ENCODE measurements at regions not wholly inside any gene's neighbourhood (a gene's known extent, or its start where the extent isn't known, plus 50 kb on each side); places are given as distances from the start of the nearest gene placed in this dataset.

DNA sequence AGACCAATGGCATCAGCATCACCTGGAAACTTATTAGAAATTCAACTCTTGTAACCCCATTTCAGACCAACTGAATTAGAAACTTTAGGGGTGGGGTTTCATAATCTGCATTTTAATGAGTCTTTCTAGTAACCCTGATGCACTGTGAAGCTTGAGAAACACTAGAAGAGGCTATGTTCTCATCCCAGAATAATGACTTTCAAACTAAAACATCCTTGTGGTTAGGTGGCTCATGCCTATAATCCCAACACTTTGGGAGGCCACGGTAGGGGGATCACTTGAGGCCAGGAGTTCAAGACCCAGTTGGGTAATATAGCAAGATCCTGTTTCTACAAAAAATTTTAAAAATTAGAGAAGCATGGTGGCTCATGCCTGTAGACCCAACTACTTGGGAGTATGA lies 402.4 kb downstream of the DLEU7 start:
- TF ChIP-seq, protein P1, sequence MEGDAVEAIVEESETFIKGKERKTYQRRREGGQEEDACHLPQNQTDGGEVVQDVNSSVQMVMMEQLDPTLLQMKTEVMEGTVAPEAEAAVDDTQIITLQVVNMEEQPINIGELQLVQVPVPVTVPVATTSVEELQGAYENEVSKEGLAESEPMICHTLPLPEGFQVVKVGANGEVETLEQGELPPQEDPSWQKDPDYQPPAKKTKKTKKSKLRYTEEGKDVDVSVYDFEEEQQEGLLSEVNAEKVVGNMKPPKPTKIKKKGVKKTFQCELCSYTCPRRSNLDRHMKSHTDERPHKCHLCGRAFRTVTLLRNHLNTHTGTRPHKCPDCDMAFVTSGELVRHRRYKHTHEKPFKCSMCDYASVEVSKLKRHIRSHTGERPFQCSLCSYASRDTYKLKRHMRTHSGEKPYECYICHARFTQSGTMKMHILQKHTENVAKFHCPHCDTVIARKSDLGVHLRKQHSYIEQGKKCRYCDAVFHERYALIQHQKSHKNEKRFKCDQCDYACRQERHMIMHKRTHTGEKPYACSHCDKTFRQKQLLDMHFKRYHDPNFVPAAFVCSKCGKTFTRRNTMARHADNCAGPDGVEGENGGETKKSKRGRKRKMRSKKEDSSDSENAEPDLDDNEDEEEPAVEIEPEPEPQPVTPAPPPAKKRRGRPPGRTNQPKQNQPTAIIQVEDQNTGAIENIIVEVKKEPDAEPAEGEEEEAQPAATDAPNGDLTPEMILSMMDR (IDR thresholded peaks at IDR 0.05; ENCODE audit: extremely low read depth, low read depth, low read length) = no peak
- no peak overlapping the region for H3K4me2 ChIP-seq (ENCODE audit: insufficient read depth, low read length)
- H3K9me3 ChIP-seq (ENCODE audit: low read depth, low read length) = no peaks in the 10 kb centered on the region
- H3K27me3 ChIP-seq (ENCODE audit: insufficient read depth, low read length) = no peaks in the 10 kb centered on the region
- H3K36me3 ChIP-seq (ENCODE audit: insufficient read depth, low read length) = no peaks in the 10 kb centered on the region
- H3K27ac ChIP-seq (ENCODE audit: low read depth, low read length) = no peak overlapping the region
- H3K4me3 ChIP-seq (ENCODE audit: insufficient read depth, low read length) = no peak overlapping the region
- H4K20me1 ChIP-seq (ENCODE audit: insufficient read depth, low read length) = no peaks in the 10 kb centered on the region
- H3K4me1 ChIP-seq (ENCODE audit: insufficient read depth, low read length) = peaks cover 21% of the 10 kb centered on the region
- no peaks in the 10 kb centered on the region for H3K79me2 ChIP-seq (ENCODE audit: insufficient read depth, low read length)
- no peak overlapping the region for H2AFZ ChIP-seq (ENCODE audit: low read length)
- DNase-seq (ENCODE audit: insufficient read length, low spot score, missing footprints) = no peak

DNA sequence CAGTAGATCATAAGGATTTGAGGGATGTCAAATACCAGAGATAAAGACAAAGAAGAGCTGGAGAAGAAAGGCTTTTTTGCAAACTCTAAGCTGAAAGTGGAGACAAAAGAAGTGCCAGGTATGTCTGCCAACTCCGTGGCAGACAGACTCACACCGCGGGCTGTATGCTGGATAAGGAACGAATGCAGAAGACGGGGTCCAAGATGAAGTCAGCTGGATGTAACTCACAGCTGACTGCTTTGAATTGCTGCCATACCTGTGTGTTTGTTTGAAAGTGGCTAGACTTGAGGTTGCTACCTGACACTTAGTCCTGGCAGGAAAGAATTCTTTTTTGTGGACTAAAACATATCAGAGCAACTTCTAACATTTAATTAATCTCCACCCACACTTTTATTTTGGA lies 398.8 kb downstream of the DLEU7 start:
- DNase-seq (ENCODE audit: insufficient read length, low spot score, missing footprints) = no peak
- TF ChIP-seq, protein P1 (IDR thresholded peaks at IDR 0.05; ENCODE audit: extremely low read depth, low read depth, low read length) = no peak
- Histone ChIP-seq H3K4me2 (ENCODE audit: insufficient read depth, low read length) (no peak overlapping the region), H3K9me3 (ENCODE audit: low read depth, low read length) (no peaks in the 10 kb centered on the region), H3K4me3 (ENCODE audit: insufficient read depth, low read length) (no peak overlapping the region), H3K27ac (ENCODE audit: low read depth, low read length) (no peak overlapping the region), H3K79me2 (ENCODE audit: insufficient read depth, low read length) (no peaks in the 10 kb centered on the region), H3K4me1 (ENCODE audit: insufficient read depth, low read length) (peaks cover 5% of the 10 kb centered on the region), H2AFZ (ENCODE audit: low read length) (no peak overlapping the region), H3K27me3 (ENCODE audit: insufficient read depth, low read length) (no peaks in the 10 kb centered on the region), H4K20me1 (ENCODE audit: insufficient read depth, low read length) (no peaks in the 10 kb centered on the region), H3K36me3 (ENCODE audit: insufficient read depth, low read length) (no peaks in the 10 kb centered on the region)

DNA sequence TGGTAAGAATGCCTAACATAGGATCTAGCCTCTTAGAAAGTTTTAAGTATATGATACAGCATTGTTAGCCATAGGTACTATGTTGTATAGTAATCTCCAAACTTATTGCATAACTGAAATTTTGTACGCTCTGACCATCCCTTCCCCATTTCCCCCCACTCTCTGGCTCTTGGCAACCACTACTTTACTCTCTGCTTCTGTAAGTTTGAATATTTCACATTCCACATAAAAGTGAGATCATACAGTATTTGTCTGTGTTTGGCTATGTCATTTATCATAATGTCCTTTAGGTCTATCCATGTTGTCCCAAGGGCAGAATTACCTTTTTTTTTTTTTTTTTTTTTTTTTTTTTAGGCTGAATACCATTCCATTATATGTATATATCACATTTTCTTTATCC lies 396.9 kb downstream of the DLEU7 start:
- no peak for DNase-seq (ENCODE audit: insufficient read length, low spot score, missing footprints)
- H3K27ac ChIP-seq (ENCODE audit: low read depth, low read length) = no peak overlapping the region
- no peak overlapping the region for H2AFZ ChIP-seq (ENCODE audit: low read length)
- no peak overlapping the region for H3K4me2 ChIP-seq (ENCODE audit: insufficient read depth, low read length)
- no peaks in the 10 kb centered on the region for H3K79me2 ChIP-seq (ENCODE audit: insufficient read depth, low read length)
- no peaks in the 10 kb centered on the region for H3K4me1 ChIP-seq (ENCODE audit: insufficient read depth, low read length)
- no peaks in the 10 kb centered on the region for H3K27me3 ChIP-seq (ENCODE audit: insufficient read depth, low read length)
- no peaks in the 10 kb centered on the region for H3K9me3 ChIP-seq (ENCODE audit: low read depth, low read length)
- TF ChIP-seq, protein P1 (IDR thresholded peaks at IDR 0.05; ENCODE audit: extremely low read depth, low read depth, low read length) = no peak
- H3K4me3 ChIP-seq (ENCODE audit: insufficient read depth, low read length) = no peak overlapping the region
- no peaks in the 10 kb centered on the region for H4K20me1 ChIP-seq (ENCODE audit: insufficient read depth, low read length)
- H3K36me3 ChIP-seq (ENCODE audit: insufficient read depth, low read length) = no peaks in the 10 kb centered on the region

DNA sequence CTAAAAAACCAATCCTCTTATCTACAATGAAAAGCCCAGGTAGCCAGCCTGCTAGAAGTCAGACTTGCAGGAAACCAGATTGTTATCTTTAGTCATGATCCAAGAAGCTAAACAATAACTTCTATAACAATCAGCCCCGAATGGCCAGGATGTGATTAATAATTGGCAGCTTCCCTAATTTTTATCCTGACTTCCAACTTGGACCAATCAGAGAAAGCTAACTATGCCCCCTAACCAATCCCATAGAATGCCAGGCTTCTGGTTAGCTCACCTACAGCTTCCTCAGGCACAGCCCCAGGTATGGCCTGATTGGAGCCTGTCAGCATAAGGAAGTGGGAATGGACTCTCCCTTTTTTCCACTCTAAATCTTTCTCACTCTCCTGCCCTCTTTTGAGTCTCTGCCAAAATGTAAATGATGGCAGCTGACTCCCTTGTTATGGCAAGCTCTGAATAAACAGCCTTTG lies 394.9 kb downstream of the DLEU7 start:
- Histone ChIP-seq H3K9me3 (ENCODE audit: low read depth, low read length) (no peaks in the 10 kb centered on the region), H4K20me1 (ENCODE audit: insufficient read depth, low read length) (no peaks in the 10 kb centered on the region), H3K36me3 (ENCODE audit: insufficient read depth, low read length) (no peaks in the 10 kb centered on the region), H3K4me3 (ENCODE audit: insufficient read depth, low read length) (no peak overlapping the region), H3K4me1 (ENCODE audit: insufficient read depth, low read length) (peaks cover 10% of the 10 kb centered on the region), H3K27me3 (ENCODE audit: insufficient read depth, low read length) (no peaks in the 10 kb centered on the region), H2AFZ (ENCODE audit: low read length) (no peak overlapping the region), H3K4me2 (ENCODE audit: insufficient read depth, low read length) (no peak overlapping the region), H3K27ac (ENCODE audit: low read depth, low read length) (no peak overlapping the region), H3K79me2 (ENCODE audit: insufficient read depth, low read length) (no peaks in the 10 kb centered on the region)
- no peak for DNase-seq (ENCODE audit: insufficient read length, low spot score, missing footprints)
- TF ChIP-seq, protein P1 (IDR thresholded peaks at IDR 0.05; ENCODE audit: extremely low read depth, low read depth, low read length) = no peak

All from osteoblast (primary cell).